ENCODE measurements at regions not wholly inside any gene's neighbourhood (a gene's known extent, or its start where the extent isn't known, plus 50 kb on each side); places are given as distances from the start of the nearest gene placed in this dataset.

DNA sequence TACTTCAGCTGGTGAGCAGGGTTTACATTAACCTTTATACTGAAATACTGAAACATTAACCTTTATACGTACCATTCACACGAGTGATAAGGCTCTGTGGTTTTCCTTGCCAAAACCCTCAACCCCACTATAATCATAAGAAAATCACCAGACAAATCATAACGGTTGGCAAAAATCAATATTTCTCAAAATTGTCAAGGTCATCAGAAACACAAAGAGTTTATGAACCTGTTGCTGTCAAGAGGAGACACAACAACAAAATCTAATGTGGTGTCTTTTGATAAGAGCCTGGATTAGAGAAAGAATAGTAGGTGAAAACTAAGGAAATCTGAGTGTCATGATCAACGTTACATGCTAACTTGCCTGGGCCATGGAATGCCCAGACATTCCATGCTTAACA is 396.9 kb upstream of the TMEFF2 start:
- ChIA-PET CTCF (no interaction called here), POLR2A (no interaction called here)
- Histone ChIP-seq H3K4me1 (ENCODE audit: control insufficient read depth, insufficient read depth, low read length) (no peaks in the 10 kb centered on the region), H3K36me3 (ENCODE audit: control insufficient read depth in 2 of 2, insufficient read depth in 1 of 2, low read length in 2 of 2) (no peaks in the 10 kb centered on the region), H3K4me3 (ENCODE audit: low read depth, low read length) (no peak overlapping the region), H3K9me3 (ENCODE audit: control insufficient read depth, insufficient read depth, low read depth, low read length) (no peaks in the 10 kb centered on the region), H3K27ac (ENCODE audit: extremely low read depth, low read depth, low read length) (no peak overlapping the region)
- TF ChIP-seq ZNF114 (tag by site-specific recombination; IDR thresholded peaks at IDR 0.05) (no peak), ZBTB1 (tag by site-specific recombination; IDR thresholded peaks at IDR 0.05) (no peak), SCRT2 (tag by site-specific recombination; IDR thresholded peaks at IDR 0.05) (no peak), ZNF473 (tag by site-specific recombination; IDR thresholded peaks at IDR 0.05) (no peak), ZNF629 (tag by site-specific recombination; IDR thresholded peaks at IDR 0.05) (no peak), FEZF1 (tag by site-specific recombination; IDR thresholded peaks at IDR 0.05) (no peak), ZNF530 (tag by site-specific recombination; IDR thresholded peaks at IDR 0.05; ENCODE audit: low read depth) (no peak), ZNF121 (tag by site-specific recombination; IDR thresholded peaks at IDR 0.05) (no peak)
- TF ChIP-seq, protein P1, sequence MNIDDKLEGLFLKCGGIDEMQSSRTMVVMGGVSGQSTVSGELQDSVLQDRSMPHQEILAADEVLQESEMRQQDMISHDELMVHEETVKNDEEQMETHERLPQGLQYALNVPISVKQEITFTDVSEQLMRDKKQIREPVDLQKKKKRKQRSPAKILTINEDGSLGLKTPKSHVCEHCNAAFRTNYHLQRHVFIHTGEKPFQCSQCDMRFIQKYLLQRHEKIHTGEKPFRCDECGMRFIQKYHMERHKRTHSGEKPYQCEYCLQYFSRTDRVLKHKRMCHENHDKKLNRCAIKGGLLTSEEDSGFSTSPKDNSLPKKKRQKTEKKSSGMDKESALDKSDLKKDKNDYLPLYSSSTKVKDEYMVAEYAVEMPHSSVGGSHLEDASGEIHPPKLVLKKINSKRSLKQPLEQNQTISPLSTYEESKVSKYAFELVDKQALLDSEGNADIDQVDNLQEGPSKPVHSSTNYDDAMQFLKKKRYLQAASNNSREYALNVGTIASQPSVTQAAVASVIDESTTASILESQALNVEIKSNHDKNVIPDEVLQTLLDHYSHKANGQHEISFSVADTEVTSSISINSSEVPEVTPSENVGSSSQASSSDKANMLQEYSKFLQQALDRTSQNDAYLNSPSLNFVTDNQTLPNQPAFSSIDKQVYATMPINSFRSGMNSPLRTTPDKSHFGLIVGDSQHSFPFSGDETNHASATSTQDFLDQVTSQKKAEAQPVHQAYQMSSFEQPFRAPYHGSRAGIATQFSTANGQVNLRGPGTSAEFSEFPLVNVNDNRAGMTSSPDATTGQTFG (tag by site-specific recombination; IDR thresholded peaks at IDR 0.05; ENCODE audit: borderline replicate concordance) = no peak

DNA sequence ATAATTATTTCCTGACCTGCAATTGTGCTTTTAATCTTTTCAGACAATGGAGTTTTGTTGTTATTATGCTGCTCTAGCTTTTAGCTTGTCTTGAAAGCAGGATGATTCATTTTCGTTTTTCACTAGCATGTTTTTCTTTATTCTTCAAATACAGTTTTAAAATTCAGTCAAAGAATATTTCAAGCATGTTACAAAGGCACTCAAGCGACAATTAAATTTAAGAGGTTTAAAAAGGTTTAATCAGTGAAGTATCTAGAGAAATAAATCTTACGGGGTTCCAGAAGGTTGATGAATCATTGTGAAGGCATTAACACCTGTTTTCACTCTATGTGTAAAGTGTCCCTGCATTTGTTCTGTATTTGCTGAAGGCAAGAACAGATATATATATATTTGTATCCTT is 390.7 kb upstream of the TMEFF2 start:
- ChIA-PET CTCF (interaction anchor here (0.6 kb wide), 1 partner anchor 715 kb away, joined by 3 read pairs; no protein-coding TSS in a partner anchor), POLR2A (no interaction called here)
- Histone ChIP-seq H3K9me3 (ENCODE audit: control insufficient read depth, insufficient read depth, low read depth, low read length) (no peaks in the 10 kb centered on the region), H3K4me1 (ENCODE audit: control insufficient read depth, insufficient read depth, low read length) (no peaks in the 10 kb centered on the region), H3K36me3 (ENCODE audit: control insufficient read depth in 2 of 2, insufficient read depth in 1 of 2, low read length in 2 of 2) (no peaks in the 10 kb centered on the region), H3K4me3 (ENCODE audit: low read depth, low read length) (no peak overlapping the region), H3K27ac (ENCODE audit: extremely low read depth, low read depth, low read length) (no peak overlapping the region)
- no peak for TF ChIP-seq ZNF19 (tag by site-specific recombination; IDR thresholded peaks at IDR 0.05; ENCODE audit: low read depth)
- TF ChIP-seq BCL11B (tag by site-specific recombination; IDR thresholded peaks at IDR 0.05; ENCODE audit: low read depth) = no peak
- TF ChIP-seq, protein P2, sequence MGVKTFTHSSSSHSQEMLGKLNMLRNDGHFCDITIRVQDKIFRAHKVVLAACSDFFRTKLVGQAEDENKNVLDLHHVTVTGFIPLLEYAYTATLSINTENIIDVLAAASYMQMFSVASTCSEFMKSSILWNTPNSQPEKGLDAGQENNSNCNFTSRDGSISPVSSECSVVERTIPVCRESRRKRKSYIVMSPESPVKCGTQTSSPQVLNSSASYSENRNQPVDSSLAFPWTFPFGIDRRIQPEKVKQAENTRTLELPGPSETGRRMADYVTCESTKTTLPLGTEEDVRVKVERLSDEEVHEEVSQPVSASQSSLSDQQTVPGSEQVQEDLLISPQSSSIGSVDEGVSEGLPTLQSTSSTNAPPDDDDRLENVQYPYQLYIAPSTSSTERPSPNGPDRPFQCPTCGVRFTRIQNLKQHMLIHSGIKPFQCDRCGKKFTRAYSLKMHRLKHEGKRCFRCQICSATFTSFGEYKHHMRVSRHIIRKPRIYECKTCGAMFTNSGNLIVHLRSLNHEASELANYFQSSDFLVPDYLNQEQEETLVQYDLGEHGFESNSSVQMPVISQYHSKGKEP (tag by site-specific recombination; IDR thresholded peaks at IDR 0.05) = no peak
- no peak for TF ChIP-seq ZNF16 (tag by site-specific recombination; IDR thresholded peaks at IDR 0.05; ENCODE audit: low read depth)
- no peak for TF ChIP-seq TCF7L2 (IDR thresholded peaks at IDR 0.05; ENCODE audit: borderline replicate concordance, low read depth, low read length)
- TF ChIP-seq ZNF777 (tag by site-specific recombination; IDR thresholded peaks at IDR 0.05; ENCODE audit: borderline replicate concordance) = no peak
- TF ChIP-seq ZBTB8A (tag by site-specific recombination; IDR thresholded peaks at IDR 0.05) = no peak
- TF ChIP-seq, protein P3, sequence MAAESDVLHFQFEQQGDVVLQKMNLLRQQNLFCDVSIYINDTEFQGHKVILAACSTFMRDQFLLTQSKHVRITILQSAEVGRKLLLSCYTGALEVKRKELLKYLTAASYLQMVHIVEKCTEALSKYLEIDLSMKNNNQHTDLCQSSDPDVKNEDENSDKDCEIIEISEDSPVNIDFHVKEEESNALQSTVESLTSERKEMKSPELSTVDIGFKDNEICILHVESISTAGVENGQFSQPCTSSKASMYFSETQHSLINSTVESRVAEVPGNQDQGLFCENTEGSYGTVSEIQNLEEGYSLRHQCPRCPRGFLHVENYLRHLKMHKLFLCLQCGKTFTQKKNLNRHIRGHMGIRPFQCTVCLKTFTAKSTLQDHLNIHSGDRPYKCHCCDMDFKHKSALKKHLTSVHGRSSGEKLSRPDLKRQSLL (tag by site-specific recombination; IDR thresholded peaks at IDR 0.05) = no peak
- TF ChIP-seq, protein P4, sequence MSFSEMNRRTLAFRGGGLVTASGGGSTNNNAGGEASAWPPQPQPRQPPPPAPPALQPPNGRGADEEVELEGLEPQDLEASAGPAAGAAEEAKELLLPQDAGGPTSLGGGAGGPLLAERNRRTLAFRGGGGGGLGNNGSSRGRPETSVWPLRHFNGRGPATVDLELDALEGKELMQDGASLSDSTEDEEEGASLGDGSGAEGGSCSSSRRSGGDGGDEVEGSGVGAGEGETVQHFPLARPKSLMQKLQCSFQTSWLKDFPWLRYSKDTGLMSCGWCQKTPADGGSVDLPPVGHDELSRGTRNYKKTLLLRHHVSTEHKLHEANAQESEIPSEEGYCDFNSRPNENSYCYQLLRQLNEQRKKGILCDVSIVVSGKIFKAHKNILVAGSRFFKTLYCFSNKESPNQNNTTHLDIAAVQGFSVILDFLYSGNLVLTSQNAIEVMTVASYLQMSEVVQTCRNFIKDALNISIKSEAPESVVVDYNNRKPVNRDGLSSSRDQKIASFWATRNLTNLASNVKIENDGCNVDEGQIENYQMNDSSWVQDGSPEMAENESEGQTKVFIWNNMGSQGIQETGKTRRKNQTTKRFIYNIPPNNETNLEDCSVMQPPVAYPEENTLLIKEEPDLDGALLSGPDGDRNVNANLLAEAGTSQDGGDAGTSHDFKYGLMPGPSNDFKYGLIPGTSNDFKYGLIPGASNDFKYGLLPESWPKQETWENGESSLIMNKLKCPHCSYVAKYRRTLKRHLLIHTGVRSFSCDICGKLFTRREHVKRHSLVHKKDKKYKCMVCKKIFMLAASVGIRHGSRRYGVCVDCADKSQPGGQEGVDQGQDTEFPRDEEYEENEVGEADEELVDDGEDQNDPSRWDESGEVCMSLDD (tag by site-specific recombination; IDR thresholded peaks at IDR 0.05) = no peak
- TF ChIP-seq, protein P5, sequence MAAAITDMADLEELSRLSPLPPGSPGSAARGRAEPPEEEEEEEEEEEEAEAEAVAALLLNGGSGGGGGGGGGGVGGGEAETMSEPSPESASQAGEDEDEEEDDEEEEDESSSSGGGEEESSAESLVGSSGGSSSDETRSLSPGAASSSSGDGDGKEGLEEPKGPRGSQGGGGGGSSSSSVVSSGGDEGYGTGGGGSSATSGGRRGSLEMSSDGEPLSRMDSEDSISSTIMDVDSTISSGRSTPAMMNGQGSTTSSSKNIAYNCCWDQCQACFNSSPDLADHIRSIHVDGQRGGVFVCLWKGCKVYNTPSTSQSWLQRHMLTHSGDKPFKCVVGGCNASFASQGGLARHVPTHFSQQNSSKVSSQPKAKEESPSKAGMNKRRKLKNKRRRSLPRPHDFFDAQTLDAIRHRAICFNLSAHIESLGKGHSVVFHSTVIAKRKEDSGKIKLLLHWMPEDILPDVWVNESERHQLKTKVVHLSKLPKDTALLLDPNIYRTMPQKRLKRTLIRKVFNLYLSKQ (tag by site-specific recombination; IDR thresholded peaks at IDR 0.05; ENCODE audit: borderline replicate concordance) = no peak
- TF ChIP-seq ZNF202 (tag by site-specific recombination; IDR thresholded peaks at IDR 0.05; ENCODE audit: borderline replicate concordance) = no peak
